HCT116 (cell line): ENCODE measurements at regions not wholly inside any gene's neighbourhood (a gene's known extent, or its start where the extent isn't known, plus 50 kb on each side); places are given as distances from the start of the nearest gene placed in this dataset.

Experiments used
- ATAC-seq: fragments of 200-7000 bp; cut with Tn5 transposase; 2 replicates; pipeline ENCODE4 v1.9.1; 2020; ENCODE audit warnings: mild to moderate bottlenecking, moderate library complexity
- BruUV-seq: library from RNA; stranded (reverse); fragments of 400-500 nt; replicated peaks from 2 replicates; lab custom pipeline; 2021; lab: Mats Ljungman, UMichigan
- CTCF ChIA-PET: fragments of 300-600 bp; sonication (Branson Sonifier 250); formaldehyde crosslinking; loops from one replicate; lab custom pipeline; 2021; ENCODE audit warnings: antibody characterized with exemption; lab: Charles Lee
- POLR2A ChIA-PET: fragments of 300-600, 350-600 bp; sonication (Branson Sonifier 250); formaldehyde crosslinking; loops from one replicate; lab custom pipeline; 2021; ENCODE audit warnings: antibody characterized with exemption; lab: Charles Lee
- RAD21 ChIA-PET, 2 experiments: fragments of 300-600 bp; sonication (Branson Sonifier 250); formaldehyde crosslinking; loops; one replicate each; lab custom pipeline; 2023; ENCODE audit warnings: low total read pairs in 2 of 2; ENCODE audit not compliant: uncharacterized antibody in 2 of 2, unreplicated experiment in 2 of 2, low non-redundant PET in 1 of 2; lab: Charles Lee
- DNase-seq: peaks from one replicate; pipeline ENCODE4 v3.0.0-alpha.2; 2010; ENCODE audit warnings: low read depth, low spot score
- H2AFZ ChIP-seq: fragments of 200-600 bp; shearing (Covaris generic), sonication (generic); 2 replicates; pipeline ENCODE4 v1.6.1; 2017; ENCODE audit warnings: low read depth, mixed run types, mixed read lengths, antibody characterized with exemption, low read length; ENCODE audit not compliant: poor library complexity, severe bottlenecking
- H3K27ac ChIP-seq: 2 replicates; pipeline ENCODE4 v1.5.1; 2012; ENCODE audit warnings: low read depth, low read length
- H3K27me3 ChIP-seq: fragments of 200-600 bp; sonication (generic); 2 replicates; pipeline ENCODE4 v1.6.1; 2016; ENCODE audit warnings: mixed run types, low read length, mixed read lengths; ENCODE audit not compliant: insufficient read depth
- H3K36me3 ChIP-seq, 2 experiments: fragments of 200-500 bp in 1 of 2; fragments of 200-600 bp in 1 of 2; sonication (Bioruptor generic) in 1 of 2; sonication (generic) in 1 of 2; 2 replicates each; pipeline versions ENCODE4 v1.5.1 to v1.6.1; 2014 to 2016; ENCODE audit warnings: low read length in 2 of 2, inconsistent platforms in 1 of 2, mixed read lengths in 1 of 2, mixed run types in 1 of 2; ENCODE audit not compliant: insufficient read depth in 2 of 2, control insufficient read depth in 1 of 2
- H3K4me1 ChIP-seq, 2 experiments: fragments of 200-600 bp in 1 of 2; sonication (generic) in 1 of 2; 2 replicates each; pipeline versions ENCODE4 v1.5.1 to v1.6.1; 2012 to 2017; ENCODE audit warnings: low read length in 2 of 2, inconsistent platforms in 1 of 2, mild to moderate bottlenecking in 1 of 2, mixed read lengths in 1 of 2, mixed run types in 1 of 2, moderate library complexity in 1 of 2; ENCODE audit not compliant: insufficient read depth in 2 of 2, control insufficient read depth in 1 of 2
- H3K4me2 ChIP-seq: fragments of 200-600 bp; sonication (generic); 2 replicates; pipeline ENCODE4 v1.6.1; 2017; ENCODE audit warnings: mixed run types, low read length, mixed read lengths
- H3K4me3 ChIP-seq, 2 experiments: fragments of 200-600 bp in 1 of 2; sonication (generic) in 1 of 2; replicated peaks in 1 of 2; 2 replicates each; pipeline ENCODE4 v1.5.1; 2011 to 2016; ENCODE audit warnings: low read length in 2 of 2, control low read depth in 1 of 2, low read depth in 1 of 2, mild to moderate bottlenecking in 1 of 2, mixed read lengths in 1 of 2, mixed run types in 1 of 2
- H3K79me2 ChIP-seq: fragments of 200-600 bp; sonication (generic); 2 replicates; pipeline ENCODE4 v1.6.1; 2017; ENCODE audit warnings: mild to moderate bottlenecking, mixed run types, low read length, moderate library complexity, mixed read lengths; ENCODE audit not compliant: insufficient read depth
- H3K9ac ChIP-seq: fragments of 200-600 bp; sonication (generic); 2 replicates; pipeline ENCODE4 v1.6.1; 2016; ENCODE audit warnings: low read length, mixed read lengths
- H3K9me2 ChIP-seq: fragments of 200-600 bp; sonication (generic), shearing (Covaris generic); 2 replicates; pipeline ENCODE4 v1.6.1; 2017; ENCODE audit warnings: mixed run types, mild to moderate bottlenecking, moderate library complexity; ENCODE audit not compliant: insufficient read depth
- H3K9me3 ChIP-seq, 2 experiments: fragments of 200-500 bp in 1 of 2; fragments of 200-600 bp in 1 of 2; sonication (Bioruptor generic) in 1 of 2; sonication (generic) in 1 of 2; 2 replicates each; pipeline ENCODE4 v1.6.1; 2014 to 2017; ENCODE audit warnings: low read length in 2 of 2, mixed read lengths in 2 of 2, inconsistent platforms in 1 of 2, low read depth in 1 of 2, mild to moderate bottlenecking in 1 of 2, mixed run types in 1 of 2, moderate library complexity in 1 of 2; ENCODE audit not compliant: control insufficient read depth in 1 of 2, insufficient read depth in 1 of 2
- H4K20me1 ChIP-seq: fragments of 200-600 bp; sonication (generic), shearing (Covaris generic); 2 replicates; pipeline ENCODE4 v1.6.1; 2017; ENCODE audit warnings: mixed run types, mild to moderate bottlenecking, moderate library complexity; ENCODE audit not compliant: insufficient read depth
- CEBPB ChIP-seq: IDR thresholded peaks from 2 replicates; pipeline ENCODE4 v1.6.1; 2012; ENCODE audit warnings: low read depth
- ELF1 ChIP-seq: IDR thresholded peaks from 2 replicates; pipeline ENCODE4 v1.6.1; 2012; ENCODE audit warnings: low read depth, borderline replicate concordance
- FOSL1 ChIP-seq: IDR thresholded peaks from 2 replicates; pipeline ENCODE4 v1.6.1; 2012; ENCODE audit warnings: low read depth
- JUND ChIP-seq: IDR thresholded peaks from 2 replicates; pipeline ENCODE4 v1.6.1; 2012
- POLR2AphosphoS5 ChIP-seq: IDR thresholded peaks from 2 replicates; pipeline ENCODE4 v1.6.1; 2011; ENCODE audit warnings: mild to moderate bottlenecking, low read depth, low read length, moderate library complexity
- RAD21 ChIP-seq: IDR thresholded peaks from 2 replicates; pipeline ENCODE4 v1.6.1; 2012; ENCODE audit warnings: low read depth, mild to moderate bottlenecking
- SP1 ChIP-seq: IDR thresholded peaks from 2 replicates; pipeline ENCODE4 v1.6.1; 2012; ENCODE audit warnings: low read depth
- YY1 ChIP-seq: IDR thresholded peaks from 2 replicates; pipeline ENCODE4 v1.6.1; 2011; ENCODE audit warnings: low read length, low read depth, moderate library complexity, mild to moderate bottlenecking; ENCODE audit not compliant: insufficient replicate concordance; ENCODE audit errors: extremely low read depth
- ZFX ChIP-seq: fragments of 450-650 bp; IDR thresholded peaks from 2 replicates; pipeline ENCODE4 v1.6.1; 2017
- ZNF274 ChIP-seq: fragments of 200-500 bp; sonication (Bioruptor generic); IDR thresholded peaks from 2 replicates; pipeline ENCODE4 v1.6.1; 2014; ENCODE audit warnings: mild to moderate bottlenecking, low read depth, low read length, inconsistent platforms
- intact Hi-C: fragments of 100-400 bp; cut with micrococcal nuclease; formaldehyde crosslinking; loops from 2 replicates; pipeline ENCODE4 v1.10.0; 2022
- TF ChIP-seq, protein P1 (sequence below): IDR thresholded peaks from 2 replicates; pipeline ENCODE4 v1.6.1; 2011; ENCODE audit warnings: mild to moderate bottlenecking, low read length, moderate library complexity; ENCODE audit not compliant: insufficient replicate concordance; ENCODE audit errors: extremely low read depth
- TF ChIP-seq, protein P2 (sequence below), 3 experiments: fragments of 200-600 bp in 1 of 3; sonication (generic) in 1 of 3; IDR thresholded peaks in 2 of 3; conservative IDR thresholded peaks in 1 of 3; 2 replicates each; pipeline ENCODE4 v1.5.1; 2012 to 2017; ENCODE audit warnings: low read depth in 2 of 3, low read length in 2 of 3, antibody characterized with exemption in 1 of 3, borderline replicate concordance in 1 of 3, control low read depth in 1 of 3, mild to moderate bottlenecking in 1 of 3, mixed read lengths in 1 of 3, mixed run types in 1 of 3, moderate library complexity in 1 of 3; ENCODE audit not compliant: insufficient read depth in 1 of 3
- TF ChIP-seq, protein P3 (sequence below): IDR thresholded peaks from 2 replicates; pipeline ENCODE4 v1.6.1; 2012

DNA sequence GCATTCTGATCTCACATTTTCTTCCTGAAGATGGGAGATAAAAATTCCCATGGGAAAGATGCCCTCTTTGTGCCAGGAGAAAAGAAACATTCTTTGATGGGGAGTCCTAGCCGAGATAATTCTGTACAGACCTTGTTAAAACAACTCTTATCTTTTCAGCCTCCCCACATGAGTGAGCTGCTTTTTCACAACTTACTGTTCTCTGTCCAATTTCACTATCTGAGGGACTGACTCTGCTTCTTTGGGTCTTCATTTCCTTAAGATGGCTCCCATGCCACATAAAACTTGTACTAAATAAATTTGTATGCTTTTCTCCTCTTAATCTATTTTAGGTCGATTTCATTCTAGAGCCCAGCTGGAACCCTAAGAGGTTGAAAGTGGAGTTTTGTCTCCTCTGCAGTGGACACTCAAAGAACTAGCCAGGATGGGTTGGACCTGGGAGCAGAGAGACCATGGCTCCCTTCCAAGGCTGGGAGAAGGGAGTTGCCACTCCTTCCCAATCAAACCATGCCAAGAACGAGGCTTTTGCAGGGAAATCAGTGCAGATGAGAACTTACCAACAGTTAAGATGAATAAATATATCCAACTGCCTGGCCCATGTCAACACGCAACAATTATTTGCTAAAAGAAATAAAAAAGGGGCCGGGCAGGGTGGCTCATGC, 285.8 kb upstream of the SULF2 start:
- ChIA-PET CTCF (no interaction called here), RAD21 (no interaction called here), POLR2A (no interaction called here)
- Histone ChIP-seq H3K27me3 (peaks cover 29% of the 10 kb centered on the region; the same call in 1 of the 2 replicates), H3K4me3 (no peak overlapping the region), H2AFZ (no peak overlapping the region), H3K4me2 (no peak overlapping the region), H3K9me3 (no peaks in the 10 kb centered on the region), H3K4me1 (no peaks in the 10 kb centered on the region), H3K9me2 (no peaks in the 10 kb centered on the region), H3K27ac (no peak overlapping the region), H3K9ac (no peak overlapping the region), H3K79me2 (no peaks in the 10 kb centered on the region), H3K36me3 (no peaks in the 10 kb centered on the region), H4K20me1 (no peaks in the 10 kb centered on the region)
- no TSS peak for BruUV-seq
- DNase-seq: no peak
- no peak for ATAC-seq
- intact Hi-C loops: no loop called here
- TF ChIP-seq ZFX (no peak), FOSL1 (no peak), ELF1 (no peak), RAD21 (no peak), JUND (no peak), SP1 (no peak)
- TF ChIP-seq, protein P1, sequence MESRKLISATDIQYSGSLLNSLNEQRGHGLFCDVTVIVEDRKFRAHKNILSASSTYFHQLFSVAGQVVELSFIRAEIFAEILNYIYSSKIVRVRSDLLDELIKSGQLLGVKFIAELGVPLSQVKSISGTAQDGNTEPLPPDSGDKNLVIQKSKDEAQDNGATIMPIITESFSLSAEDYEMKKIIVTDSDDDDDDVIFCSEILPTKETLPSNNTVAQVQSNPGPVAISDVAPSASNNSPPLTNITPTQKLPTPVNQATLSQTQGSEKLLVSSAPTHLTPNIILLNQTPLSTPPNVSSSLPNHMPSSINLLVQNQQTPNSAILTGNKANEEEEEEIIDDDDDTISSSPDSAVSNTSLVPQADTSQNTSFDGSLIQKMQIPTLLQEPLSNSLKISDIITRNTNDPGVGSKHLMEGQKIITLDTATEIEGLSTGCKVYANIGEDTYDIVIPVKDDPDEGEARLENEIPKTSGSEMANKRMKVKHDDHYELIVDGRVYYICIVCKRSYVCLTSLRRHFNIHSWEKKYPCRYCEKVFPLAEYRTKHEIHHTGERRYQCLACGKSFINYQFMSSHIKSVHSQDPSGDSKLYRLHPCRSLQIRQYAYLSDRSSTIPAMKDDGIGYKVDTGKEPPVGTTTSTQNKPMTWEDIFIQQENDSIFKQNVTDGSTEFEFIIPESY: no peak

DNA sequence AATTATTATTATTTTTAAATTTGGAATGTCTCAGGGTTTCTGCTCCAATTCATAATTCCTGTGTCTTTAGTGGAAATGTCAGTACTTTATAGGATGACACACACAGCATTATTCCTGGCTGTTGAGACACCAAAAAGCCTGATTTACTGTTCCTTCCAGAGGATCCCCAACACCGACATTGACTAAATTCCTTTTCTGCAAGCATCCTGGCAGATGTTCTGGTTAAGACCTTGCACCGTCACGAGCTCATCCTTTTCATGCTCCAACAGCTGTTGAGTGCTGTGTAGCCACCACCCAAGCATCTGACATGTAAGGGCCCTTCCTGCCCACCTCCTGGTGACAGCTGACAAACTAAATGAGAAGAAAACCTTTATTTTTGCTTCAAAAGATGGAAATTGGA, 284.3 kb upstream of the SULF2 start:
- intact Hi-C loops: no loop called here
- Histone ChIP-seq H3K27me3 (peaks cover 22% of the 10 kb centered on the region; the same call in 1 of the 2 replicates), H3K9me2 (no peaks in the 10 kb centered on the region), H3K36me3 (no peaks in the 10 kb centered on the region), H3K4me3 (no peak overlapping the region), H3K9me3 (no peaks in the 10 kb centered on the region), H2AFZ (no peak overlapping the region), H3K4me2 (no peak overlapping the region), H3K27ac (no peak overlapping the region), H3K4me1 (no peaks in the 10 kb centered on the region), H3K79me2 (no peaks in the 10 kb centered on the region), H3K9ac (no peak overlapping the region), H4K20me1 (no peaks in the 10 kb centered on the region)
- BruUV-seq: no TSS peak
- ChIA-PET POLR2A (no interaction called here), RAD21 (no interaction called here), CTCF (no interaction called here)
- TF ChIP-seq YY1: no peak
- TF ChIP-seq, protein P2, sequence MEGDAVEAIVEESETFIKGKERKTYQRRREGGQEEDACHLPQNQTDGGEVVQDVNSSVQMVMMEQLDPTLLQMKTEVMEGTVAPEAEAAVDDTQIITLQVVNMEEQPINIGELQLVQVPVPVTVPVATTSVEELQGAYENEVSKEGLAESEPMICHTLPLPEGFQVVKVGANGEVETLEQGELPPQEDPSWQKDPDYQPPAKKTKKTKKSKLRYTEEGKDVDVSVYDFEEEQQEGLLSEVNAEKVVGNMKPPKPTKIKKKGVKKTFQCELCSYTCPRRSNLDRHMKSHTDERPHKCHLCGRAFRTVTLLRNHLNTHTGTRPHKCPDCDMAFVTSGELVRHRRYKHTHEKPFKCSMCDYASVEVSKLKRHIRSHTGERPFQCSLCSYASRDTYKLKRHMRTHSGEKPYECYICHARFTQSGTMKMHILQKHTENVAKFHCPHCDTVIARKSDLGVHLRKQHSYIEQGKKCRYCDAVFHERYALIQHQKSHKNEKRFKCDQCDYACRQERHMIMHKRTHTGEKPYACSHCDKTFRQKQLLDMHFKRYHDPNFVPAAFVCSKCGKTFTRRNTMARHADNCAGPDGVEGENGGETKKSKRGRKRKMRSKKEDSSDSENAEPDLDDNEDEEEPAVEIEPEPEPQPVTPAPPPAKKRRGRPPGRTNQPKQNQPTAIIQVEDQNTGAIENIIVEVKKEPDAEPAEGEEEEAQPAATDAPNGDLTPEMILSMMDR (IDR thresholded peaks at IDR 0.05 in 2 of 3, conservative IDR thresholded peaks at IDR 0.05 in 1 of 3; ENCODE audit: borderline replicate concordance in 1 of 3, insufficient read depth in 1 of 3, low read depth in 2 of 3, low read length in 2 of 3): no peak
- no peak for TF ChIP-seq CEBPB
- no peak for TF ChIP-seq POLR2AphosphoS5
- TF ChIP-seq FOSL1: no peak
- TF ChIP-seq SP1: no peak
- no peak for TF ChIP-seq RAD21
- no peak for TF ChIP-seq ZNF274
- TF ChIP-seq, protein P3, sequence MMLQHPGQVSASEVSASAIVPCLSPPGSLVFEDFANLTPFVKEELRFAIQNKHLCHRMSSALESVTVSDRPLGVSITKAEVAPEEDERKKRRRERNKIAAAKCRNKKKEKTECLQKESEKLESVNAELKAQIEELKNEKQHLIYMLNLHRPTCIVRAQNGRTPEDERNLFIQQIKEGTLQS: no peak
- ATAC-seq: no peak
- DNase-seq: no peak
